ENCODE measurements at regions not wholly inside any gene's neighbourhood (a gene's known extent, or its start where the extent isn't known, plus 50 kb on each side); places are given as distances from the start of the nearest gene placed in this dataset.

GRCh38 chr3:83567935-83568334 lies 1390.9 kb upstream of the CADM2 start:
- no peaks in the 10 kb centered on the region for H3K79me2 ChIP-seq (ENCODE audit: control insufficient read depth, insufficient read depth, low read length)
- ChIA-PET CTCF (no interaction called here), RAD21 (ENCODE audit: unreplicated experiment) (no interaction called here), SMC1A (ENCODE audit: uncharacterized antibody, unreplicated experiment) (no interaction called here), POLR2A (no interaction called here)
- no peaks in the 10 kb centered on the region for H3K4me1 ChIP-seq (ENCODE audit: control insufficient read depth, insufficient read depth, low read length)
- H2AFZ ChIP-seq (ENCODE audit: control insufficient read depth, low read depth, low read length), result no peak overlapping the region
- WGBS (ENCODE audit: insufficient coverage, insufficient replicate concordance, low lambda C conversion rate, missing lambda C conversion rate), result 16% methylated on average over 3 of the region's 3 CpGs
- intact Hi-C loops (cut with micrococcal nuclease; ENCODE audit: unreplicated experiment), result no loop called here
- no peaks in the 10 kb centered on the region for H4K20me1 ChIP-seq (ENCODE audit: control insufficient read depth, insufficient read depth)
- no peak overlapping the region for H3K9ac ChIP-seq (ENCODE audit: control insufficient read depth, insufficient read depth, low read length)
- TF ChIP-seq RAD51 (IDR thresholded peaks at IDR 0.05) (no peak), ZNF24 (IDR thresholded peaks at IDR 0.05) (no peak), ZNF384 (IDR thresholded peaks at IDR 0.05; ENCODE audit: borderline replicate concordance, low read depth, low read length) (no peak), E2F8 (IDR thresholded peaks at IDR 0.05; ENCODE audit: low read depth, partially characterized antibody) (no peak)
- FAIRE-seq (no peak), DNase-seq (ENCODE audit: low read depth, low spot score) (no peak), ATAC-seq (no peak)
- in situ Hi-C loops (cut with MboI), result no loop called here
- no peak overlapping the region for H3K4me3 ChIP-seq
- no TSS peak for BruUV-seq (replicated peaks)
- H3K4me2 ChIP-seq (ENCODE audit: control insufficient read depth, insufficient read depth), result no peak overlapping the region
- H3K27me3 ChIP-seq (replicated peaks in 1 of 2; ENCODE audit: control insufficient read depth in 2 of 2, insufficient read depth in 2 of 2, low read length in 1 of 2), result no peaks in the 10 kb centered on the region
- H3K27ac ChIP-seq (ENCODE audit: control insufficient read depth, insufficient read depth), result no peak overlapping the region
- no peaks in the 10 kb centered on the region for H3K36me3 ChIP-seq (ENCODE audit: control insufficient read depth in 2 of 2, insufficient read depth in 2 of 2, low read length in 1 of 2)
- H3K9me3 ChIP-seq (replicated peaks; ENCODE audit: control insufficient read depth, insufficient read depth, low read length), result no peaks in the 10 kb centered on the region

- no peak for FAIRE-seq
- no peak overlapping the region for H3K4me3 ChIP-seq
- H3K9ac ChIP-seq (ENCODE audit: control insufficient read depth, insufficient read depth, low read length), result no peak overlapping the region
- H3K4me1 ChIP-seq (ENCODE audit: control insufficient read depth, insufficient read depth, low read length), result no peaks in the 10 kb centered on the region
- no peaks in the 10 kb centered on the region for H3K9me3 ChIP-seq (replicated peaks; ENCODE audit: control insufficient read depth, insufficient read depth, low read length)
- in situ Hi-C loops (cut with MboI), result no loop called here
- ChIA-PET RAD21 (ENCODE audit: unreplicated experiment) (no interaction called here), SMC1A (ENCODE audit: uncharacterized antibody, unreplicated experiment) (no interaction called here), POLR2A (no interaction called here), CTCF (interaction anchor here (0.7 kb wide), 1 partner anchor 21 kb away, joined by 4 read pairs; no protein-coding TSS in a partner anchor)
- no peaks in the 10 kb centered on the region for H4K20me1 ChIP-seq (ENCODE audit: control insufficient read depth, insufficient read depth)
- H3K36me3 ChIP-seq (ENCODE audit: control insufficient read depth in 2 of 2, insufficient read depth in 2 of 2, low read length in 1 of 2), result no peaks in the 10 kb centered on the region
- no peaks in the 10 kb centered on the region for H3K79me2 ChIP-seq (ENCODE audit: control insufficient read depth, insufficient read depth, low read length)
- H3K4me2 ChIP-seq (ENCODE audit: control insufficient read depth, insufficient read depth), result no peak overlapping the region
- no peak for ATAC-seq
- BruUV-seq (replicated peaks), result no TSS peak
- DNase-seq (ENCODE audit: low read depth, low spot score), result no peak
- no peak overlapping the region for H3K27ac ChIP-seq (ENCODE audit: control insufficient read depth, insufficient read depth)
- intact Hi-C loops (cut with micrococcal nuclease; ENCODE audit: unreplicated experiment), result no loop called here
- no peak overlapping the region for H2AFZ ChIP-seq (ENCODE audit: control insufficient read depth, low read depth, low read length)
- no peak for TF ChIP-seq ZNF24 (IDR thresholded peaks at IDR 0.05)
- no peak for TF ChIP-seq SMAD5 (IDR thresholded peaks at IDR 0.05; ENCODE audit: low read depth)
- no peak for TF ChIP-seq ZNF207 (IDR thresholded peaks at IDR 0.05; ENCODE audit: borderline replicate concordance)
- no peak for TF ChIP-seq TAF1 (IDR thresholded peaks at IDR 0.05; ENCODE audit: borderline replicate concordance, low read depth, low read length)
- no peaks in the 10 kb centered on the region for H3K27me3 ChIP-seq (replicated peaks in 1 of 2; ENCODE audit: control insufficient read depth in 2 of 2, insufficient read depth in 2 of 2, low read length in 1 of 2)
- 0% methylated on average over 3 of the region's 3 CpGs for WGBS (ENCODE audit: insufficient coverage, insufficient replicate concordance, low lambda C conversion rate, missing lambda C conversion rate)
Measured at GRCh38 chr3:83581546-83581945, 1377.2 kb upstream of the CADM2 start.

All from GM12878 (cell line).